ENCODE measurements at regions not wholly inside any gene's neighbourhood (a gene's known extent, or its start where the extent isn't known, plus 50 kb on each side); places are given as distances from the start of the nearest gene placed in this dataset.

DNA sequence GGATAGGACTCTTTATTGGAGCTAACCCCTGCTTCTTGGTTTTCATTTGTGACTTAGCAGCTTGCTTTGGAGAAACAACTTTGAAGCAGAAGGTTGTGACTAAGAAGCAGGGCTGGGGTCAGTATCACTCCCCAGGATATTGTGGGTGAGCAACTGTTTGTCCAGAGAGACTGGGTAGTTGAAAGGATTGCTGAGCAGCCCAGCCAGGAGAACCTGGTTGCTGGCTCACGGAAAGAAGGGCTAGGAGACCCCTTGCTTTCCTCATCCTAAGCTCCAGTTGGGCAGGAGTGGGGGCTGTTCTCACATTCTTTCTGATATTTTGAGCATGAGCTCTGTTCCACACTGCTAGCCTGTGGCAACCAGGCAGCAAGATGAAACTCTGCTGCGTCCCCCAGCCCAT lies 151.2 kb downstream of the CBLN1 start:
- TF ChIP-seq, protein P1, sequence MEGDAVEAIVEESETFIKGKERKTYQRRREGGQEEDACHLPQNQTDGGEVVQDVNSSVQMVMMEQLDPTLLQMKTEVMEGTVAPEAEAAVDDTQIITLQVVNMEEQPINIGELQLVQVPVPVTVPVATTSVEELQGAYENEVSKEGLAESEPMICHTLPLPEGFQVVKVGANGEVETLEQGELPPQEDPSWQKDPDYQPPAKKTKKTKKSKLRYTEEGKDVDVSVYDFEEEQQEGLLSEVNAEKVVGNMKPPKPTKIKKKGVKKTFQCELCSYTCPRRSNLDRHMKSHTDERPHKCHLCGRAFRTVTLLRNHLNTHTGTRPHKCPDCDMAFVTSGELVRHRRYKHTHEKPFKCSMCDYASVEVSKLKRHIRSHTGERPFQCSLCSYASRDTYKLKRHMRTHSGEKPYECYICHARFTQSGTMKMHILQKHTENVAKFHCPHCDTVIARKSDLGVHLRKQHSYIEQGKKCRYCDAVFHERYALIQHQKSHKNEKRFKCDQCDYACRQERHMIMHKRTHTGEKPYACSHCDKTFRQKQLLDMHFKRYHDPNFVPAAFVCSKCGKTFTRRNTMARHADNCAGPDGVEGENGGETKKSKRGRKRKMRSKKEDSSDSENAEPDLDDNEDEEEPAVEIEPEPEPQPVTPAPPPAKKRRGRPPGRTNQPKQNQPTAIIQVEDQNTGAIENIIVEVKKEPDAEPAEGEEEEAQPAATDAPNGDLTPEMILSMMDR (IDR thresholded peaks at IDR 0.05; ENCODE audit: low read length) = no peak
- TF ChIP-seq EZH2phosphoT487 (IDR thresholded peaks at IDR 0.05; ENCODE audit: low read length) (no peak), EZH2 (optimal IDR thresholded peaks at IDR 0.05; ENCODE audit: low read depth, low read length) (no peak)

DNA sequence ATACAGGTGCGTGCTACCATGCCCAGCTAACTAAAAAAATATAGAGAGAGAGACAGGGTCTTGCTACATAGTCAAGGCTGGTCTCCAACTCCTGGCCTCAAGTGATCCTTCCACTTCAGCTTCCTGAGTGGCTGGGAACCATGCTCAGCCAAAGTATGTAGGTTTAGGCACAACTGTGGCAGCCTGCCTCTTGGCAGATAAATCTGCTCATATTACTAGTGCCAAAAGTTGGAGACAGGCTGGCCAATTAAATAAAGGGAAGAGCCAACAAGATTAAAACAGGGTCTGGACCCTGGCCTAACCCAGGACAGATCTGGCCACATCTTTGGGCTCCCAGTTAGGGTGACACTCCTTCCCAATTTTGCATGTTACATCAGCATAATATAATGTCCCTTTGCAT lies 151.7 kb downstream of the CBLN1 start:
- Histone ChIP-seq H3K27me3 (replicated peaks; ENCODE audit: insufficient read depth, low read length) (no peaks in the 10 kb centered on the region), H3K4me1 (ENCODE audit: low read length) (no peaks in the 10 kb centered on the region)

More for the DNA sequence above, 151.2 kb downstream of the CBLN1 start:
- no peaks in the 10 kb centered on the region for H3K4me1 ChIP-seq (ENCODE audit: low read length)
- H2AFZ ChIP-seq (ENCODE audit: low read length) = no peak overlapping the region
- no peak for DNase-seq
- no peak overlapping the region for H3K9ac ChIP-seq (ENCODE audit: low read length)
- no peaks in the 10 kb centered on the region for H3K36me3 ChIP-seq (replicated peaks; ENCODE audit: insufficient read depth, low read length)
- H3K9me3 ChIP-seq (replicated peaks; ENCODE audit: insufficient read depth, low read length) = no peaks in the 10 kb centered on the region
- H3K79me2 ChIP-seq (ENCODE audit: low read length) = no peaks in the 10 kb centered on the region
- no peaks in the 10 kb centered on the region for H3K9me2 ChIP-seq (replicated peaks; ENCODE audit: insufficient read depth, low read length)
- no peak overlapping the region for H3K27ac ChIP-seq (ENCODE audit: low read length)
- no peaks in the 10 kb centered on the region for H3F3A ChIP-seq (ENCODE audit: insufficient read depth, low read length)
- no peak overlapping the region for H3K4me2 ChIP-seq (ENCODE audit: low read depth, low read length)
- no peaks in the 10 kb centered on the region for H4K20me1 ChIP-seq (ENCODE audit: insufficient read depth, low read length)
- no peaks in the 10 kb centered on the region for H3K27me3 ChIP-seq (replicated peaks; ENCODE audit: insufficient read depth, low read length)
- no peak overlapping the region for H3K4me3 ChIP-seq (ENCODE audit: low read length)

DNA sequence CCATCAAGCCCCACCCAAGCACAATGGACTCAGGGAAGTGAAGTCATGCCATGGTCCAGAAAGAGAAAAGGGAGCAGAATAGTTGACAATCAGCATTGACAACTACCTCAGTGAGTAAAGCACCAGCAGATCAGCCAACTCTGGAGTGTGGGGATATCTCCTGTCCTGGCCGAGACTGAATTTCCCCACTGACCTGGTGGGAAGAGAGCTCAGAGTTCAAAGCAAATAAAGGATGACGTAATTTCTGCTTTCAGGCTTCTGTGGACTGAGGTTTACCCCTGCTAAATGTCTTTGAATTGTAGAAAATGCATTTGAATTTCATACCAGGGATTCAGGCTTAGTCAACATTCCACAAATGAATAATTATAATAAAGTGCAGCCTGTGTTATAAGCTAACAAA lies 152.9 kb downstream of the CBLN1 start:
- Histone ChIP-seq H3K27ac (ENCODE audit: low read length) (no peak overlapping the region), H3K4me3 (ENCODE audit: low read length) (no peak overlapping the region), H3K27me3 (replicated peaks; ENCODE audit: insufficient read depth, low read length) (no peaks in the 10 kb centered on the region), H3K79me2 (ENCODE audit: low read length) (no peaks in the 10 kb centered on the region), H2AFZ (ENCODE audit: low read length) (no peak overlapping the region), H3K9me3 (replicated peaks; ENCODE audit: insufficient read depth, low read length) (no peaks in the 10 kb centered on the region), H3K9ac (ENCODE audit: low read length) (no peak overlapping the region), H3K4me1 (ENCODE audit: low read length) (no peaks in the 10 kb centered on the region), H3K36me3 (replicated peaks; ENCODE audit: insufficient read depth, low read length) (no peaks in the 10 kb centered on the region), H4K20me1 (ENCODE audit: insufficient read depth, low read length) (no peaks in the 10 kb centered on the region), H3K9me2 (replicated peaks; ENCODE audit: insufficient read depth, low read length) (no peaks in the 10 kb centered on the region), H3F3A (ENCODE audit: insufficient read depth, low read length) (no peaks in the 10 kb centered on the region), H3K4me2 (ENCODE audit: low read depth, low read length) (no peak overlapping the region)
- TF ChIP-seq, protein P1 (IDR thresholded peaks at IDR 0.05; ENCODE audit: low read length) = no peak
- TF ChIP-seq EZH2phosphoT487 (IDR thresholded peaks at IDR 0.05; ENCODE audit: low read length) = no peak
- no peak for TF ChIP-seq EZH2 (optimal IDR thresholded peaks at IDR 0.05; ENCODE audit: low read depth, low read length)
- no peak for DNase-seq

More for the DNA sequence above, 151.7 kb downstream of the CBLN1 start:
- H3F3A ChIP-seq (ENCODE audit: insufficient read depth, low read length) = no peaks in the 10 kb centered on the region
- no peak overlapping the region for H2AFZ ChIP-seq (ENCODE audit: low read length)
- no peaks in the 10 kb centered on the region for H3K79me2 ChIP-seq (ENCODE audit: low read length)
- H3K4me2 ChIP-seq (ENCODE audit: low read depth, low read length) = no peak overlapping the region
- H4K20me1 ChIP-seq (ENCODE audit: insufficient read depth, low read length) = no peaks in the 10 kb centered on the region
- H3K9ac ChIP-seq (ENCODE audit: low read length) = no peak overlapping the region
- H3K27ac ChIP-seq (ENCODE audit: low read length) = no peak overlapping the region
- TF ChIP-seq EZH2 (optimal IDR thresholded peaks at IDR 0.05; ENCODE audit: low read depth, low read length) = no peak
- TF ChIP-seq, protein P1 (IDR thresholded peaks at IDR 0.05; ENCODE audit: low read length) = no peak
- TF ChIP-seq EZH2phosphoT487 (IDR thresholded peaks at IDR 0.05; ENCODE audit: low read length) = no peak
- H3K36me3 ChIP-seq (replicated peaks; ENCODE audit: insufficient read depth, low read length) = no peaks in the 10 kb centered on the region
- no peaks in the 10 kb centered on the region for H3K9me2 ChIP-seq (replicated peaks; ENCODE audit: insufficient read depth, low read length)
- DNase-seq = no peak
- H3K4me3 ChIP-seq (ENCODE audit: low read length) = no peak overlapping the region
- H3K9me3 ChIP-seq (replicated peaks; ENCODE audit: insufficient read depth, low read length) = no peaks in the 10 kb centered on the region
